ENCODE measurements at regions not wholly inside any gene's neighbourhood (a gene's known extent, or its start where the extent isn't known, plus 50 kb on each side); places are given as distances from the start of the nearest gene placed in this dataset.
"Not testable (repeated sequence)": the region's sequence is repeated elsewhere in the genome, so short reads cannot be mapped to it uniquely, and the experiment has no call there.

DNA sequence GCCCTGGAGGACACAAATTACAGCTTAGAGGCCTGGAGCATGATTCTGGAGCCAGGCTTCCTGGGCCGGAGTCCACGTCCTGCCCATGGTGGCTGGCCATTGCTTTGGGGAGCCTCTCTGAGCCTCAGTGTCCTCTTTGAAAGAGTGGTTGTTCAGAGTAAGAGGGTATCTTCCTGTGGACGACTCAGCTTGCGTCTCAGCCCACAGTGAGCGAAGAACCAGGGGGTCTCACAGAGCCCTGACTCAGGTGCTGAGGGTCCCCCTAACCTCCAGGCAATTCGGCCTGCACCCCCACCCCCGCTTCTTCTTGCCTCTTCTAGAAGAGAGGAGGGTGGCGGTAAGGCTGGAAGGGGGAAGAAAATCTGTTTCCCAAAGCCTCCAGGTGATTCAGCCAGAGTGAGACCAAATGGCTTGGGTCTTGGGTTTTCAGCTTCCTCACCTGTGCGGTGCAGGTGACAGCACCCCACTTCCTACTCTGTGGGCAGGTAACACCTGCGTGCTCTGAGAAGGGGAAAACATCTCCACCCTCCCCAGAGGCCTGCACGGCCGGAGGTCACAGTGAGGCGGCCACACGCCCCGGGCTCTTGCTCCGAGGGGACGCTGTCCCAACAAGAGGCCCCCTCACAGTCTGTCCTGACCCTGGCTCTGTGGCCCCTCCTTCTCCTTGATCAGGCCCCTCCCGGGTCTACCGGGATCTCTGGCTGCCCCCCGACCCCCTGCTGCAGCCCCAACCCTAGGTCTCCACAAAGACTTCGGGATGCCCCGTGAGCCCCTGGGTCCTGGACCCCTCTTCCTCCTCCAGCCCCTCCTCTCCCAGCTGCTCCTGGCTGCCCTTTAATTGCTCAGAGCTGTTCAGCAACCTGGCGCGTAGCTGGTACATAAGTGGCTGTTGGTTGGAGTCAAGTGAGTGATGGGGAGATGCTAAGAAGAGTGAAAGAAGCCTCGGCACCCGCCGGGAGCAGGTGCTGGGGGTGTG is 119.2 kb downstream of the METRNL start:
- intact Hi-C loops (cut with DNase I), result no loop called here
- DNase-seq, result peak in 11 of 42 donors; percentile 1 to 29 (median 9)

DNA sequence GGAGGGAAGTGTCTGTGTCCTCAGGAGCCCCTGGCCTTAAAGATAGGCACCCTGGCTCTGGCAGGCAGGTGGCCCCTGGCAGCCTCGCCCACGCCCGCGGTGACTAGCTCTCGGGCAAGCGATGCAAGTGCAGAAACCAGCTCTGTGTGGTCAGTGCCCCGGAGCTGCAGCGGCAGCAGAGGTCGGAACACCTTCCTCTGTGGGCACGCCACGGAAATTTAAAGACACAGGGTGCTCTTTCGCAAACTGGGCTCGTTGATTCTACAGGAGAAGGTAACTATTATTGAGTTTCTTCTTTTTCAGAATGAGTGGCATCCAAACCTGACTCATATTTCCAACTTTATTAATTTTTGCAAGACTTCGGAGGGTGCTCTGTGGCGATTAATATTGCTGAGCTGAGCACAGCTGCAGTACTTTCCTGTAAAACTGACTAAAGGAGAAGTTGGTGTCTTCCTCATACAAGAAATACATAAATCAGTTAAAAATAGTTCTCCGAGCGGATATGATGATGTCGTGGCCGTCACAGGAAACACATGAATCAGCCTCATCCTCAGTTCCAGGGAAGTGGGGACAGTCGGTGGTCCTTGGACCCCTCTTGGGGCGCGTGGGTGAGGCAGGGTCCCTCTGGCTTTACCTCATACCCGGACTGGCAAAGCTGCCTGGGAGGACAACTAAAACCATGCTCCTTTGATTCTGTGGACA is 120.2 kb downstream of the METRNL start:
- DNase-seq, result peak in 17 of 42 donors; percentile 1 to 58 (median 22)
- intact Hi-C loops (cut with DNase I), result no loop called here

DNA sequence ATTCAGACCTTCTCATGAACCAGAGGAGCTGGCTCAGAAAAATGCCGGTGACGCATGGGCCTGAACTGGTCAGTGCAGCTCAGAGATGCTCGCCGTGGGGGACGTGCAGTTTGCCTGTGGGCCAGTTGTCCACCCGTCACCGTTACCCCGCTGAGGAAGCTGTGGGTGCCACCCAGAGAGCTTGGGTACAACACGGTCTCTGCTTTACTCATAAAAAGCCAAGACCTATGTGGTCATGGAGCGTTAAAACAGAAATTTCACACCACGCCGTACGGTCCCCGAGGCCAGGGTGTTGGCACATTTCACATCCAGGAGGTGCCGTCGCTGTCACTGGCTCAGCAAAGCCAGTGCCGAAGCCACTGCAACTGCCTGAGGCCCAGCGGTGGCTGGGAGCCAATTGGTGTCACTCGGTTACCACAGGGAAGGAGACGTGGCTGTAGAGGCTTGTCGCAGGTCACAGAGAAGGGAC is 120.9 kb downstream of the METRNL start:
- DNase-seq, result peak in 19 of 42 donors; percentile 2 to 46 (median 23)

DNA sequence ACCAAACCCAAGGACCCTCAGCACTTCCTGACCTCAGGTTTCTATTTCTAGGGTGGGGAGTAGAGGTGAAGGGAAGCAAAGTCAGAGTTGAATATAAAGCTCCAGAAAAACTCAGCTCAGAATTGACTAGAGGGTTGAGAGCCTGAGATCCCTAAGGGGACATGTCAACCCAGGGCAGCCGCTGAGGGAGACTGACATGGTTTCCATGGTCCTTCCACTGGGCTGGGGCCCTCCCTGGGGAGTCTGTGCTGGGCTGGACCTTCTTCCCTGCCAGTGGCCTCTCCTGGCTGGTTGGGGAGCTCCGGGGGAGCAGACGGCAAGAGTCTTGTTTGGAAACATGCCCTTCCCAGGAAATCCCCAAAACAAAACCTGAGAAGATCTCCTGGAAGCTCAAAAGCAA is 121.3 kb downstream of the METRNL start:
- peak in 13 of 42 donors; percentile 1 to 32 (median 7) for DNase-seq
- intact Hi-C loops (cut with DNase I), result no loop called here

More for the DNA sequence above, 120.9 kb downstream of the METRNL start:
- intact Hi-C loops (cut with DNase I), result no loop called here

DNA sequence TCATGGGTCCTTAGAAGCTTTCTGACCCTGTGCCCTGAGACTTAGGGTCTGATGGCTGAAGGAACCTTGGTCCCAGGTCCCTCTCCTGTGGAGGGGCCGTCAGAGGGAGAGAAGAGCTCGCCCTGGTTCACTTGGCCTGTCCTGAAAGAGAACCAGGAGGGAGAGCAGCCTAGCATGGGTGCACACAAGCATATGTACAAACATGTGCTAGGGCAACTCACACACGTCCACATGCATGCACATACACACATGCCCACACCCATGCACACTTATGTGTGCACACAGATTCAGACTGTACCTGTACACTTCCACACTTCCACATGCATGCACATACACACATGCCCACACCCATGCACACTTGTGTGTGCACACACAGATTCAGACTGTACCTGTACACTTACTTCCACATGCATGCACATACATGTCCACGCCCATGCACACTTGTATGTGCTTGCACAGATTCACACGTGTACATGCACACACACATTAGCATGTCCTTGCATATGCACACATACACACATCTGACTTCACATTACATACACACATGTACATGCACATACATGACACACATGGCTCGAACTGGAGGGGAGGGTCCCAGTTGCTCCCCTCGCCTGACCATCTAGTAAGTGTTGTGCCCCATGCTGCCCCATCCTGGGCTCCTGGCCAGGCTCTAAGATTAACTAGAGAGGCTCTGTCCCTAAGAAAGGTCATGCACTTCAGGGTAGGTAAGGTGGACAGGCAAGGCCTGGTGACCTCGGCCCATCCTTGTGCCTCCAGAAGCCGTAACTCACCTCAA is 122.0 kb downstream of the METRNL start:
- intact Hi-C loops (cut with DNase I), result no loop called here
- peak in 15 of 42 donors; percentile 0 to 23 (median 6) for DNase-seq

DNA sequence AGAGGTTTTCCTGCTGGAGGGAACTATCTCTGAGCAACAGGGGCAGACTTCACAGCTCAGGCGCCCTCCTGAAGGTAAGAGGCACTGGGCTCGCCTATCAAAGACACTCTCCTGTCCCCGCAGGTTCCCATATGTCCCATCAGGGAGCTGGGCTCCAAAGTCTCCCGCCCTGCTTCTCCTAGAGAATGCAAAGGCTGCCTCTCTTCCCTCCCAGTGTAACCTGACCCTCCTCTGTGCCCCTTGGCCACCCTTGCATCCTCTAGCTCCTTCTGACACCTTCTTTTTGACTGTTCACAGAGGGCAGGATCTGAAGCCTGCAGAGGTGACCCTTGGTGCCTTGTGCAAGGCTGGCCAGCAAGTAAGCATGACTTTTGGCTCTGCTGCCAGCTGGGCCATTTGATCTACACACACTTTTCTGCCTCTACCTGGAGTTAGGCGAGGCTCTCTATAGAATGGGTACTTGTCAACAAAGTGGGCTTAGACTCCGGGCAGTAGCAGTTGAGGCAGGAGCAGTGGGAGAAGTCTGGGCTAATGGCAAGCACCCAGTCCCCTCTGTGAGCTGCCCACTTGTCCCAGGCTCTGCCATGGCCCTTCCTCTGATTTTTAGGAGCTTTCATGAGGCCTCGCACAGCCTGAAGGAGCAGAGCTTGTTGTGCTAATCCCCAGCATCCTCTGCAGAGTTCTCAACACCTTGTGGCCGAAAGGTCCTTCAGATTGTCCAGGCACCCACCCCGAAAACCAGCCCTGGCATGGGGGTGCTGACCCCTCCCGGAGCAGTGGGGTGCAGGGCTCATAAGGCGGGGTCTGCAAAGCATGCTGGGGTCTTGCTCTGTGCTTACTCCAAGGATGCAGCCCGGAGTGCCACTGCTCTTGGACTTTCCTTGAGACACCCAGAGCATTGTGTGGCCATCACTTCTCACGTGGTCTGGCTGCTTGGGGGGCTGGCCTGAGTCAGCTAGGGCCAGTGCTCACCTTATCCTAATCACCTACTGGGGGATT is 122.9 kb downstream of the METRNL start:
- intact Hi-C loops (cut with DNase I), result no loop called here
- DNase-seq, result peak in 18 of 42 donors; percentile 0 to 31 (median 11)

DNA sequence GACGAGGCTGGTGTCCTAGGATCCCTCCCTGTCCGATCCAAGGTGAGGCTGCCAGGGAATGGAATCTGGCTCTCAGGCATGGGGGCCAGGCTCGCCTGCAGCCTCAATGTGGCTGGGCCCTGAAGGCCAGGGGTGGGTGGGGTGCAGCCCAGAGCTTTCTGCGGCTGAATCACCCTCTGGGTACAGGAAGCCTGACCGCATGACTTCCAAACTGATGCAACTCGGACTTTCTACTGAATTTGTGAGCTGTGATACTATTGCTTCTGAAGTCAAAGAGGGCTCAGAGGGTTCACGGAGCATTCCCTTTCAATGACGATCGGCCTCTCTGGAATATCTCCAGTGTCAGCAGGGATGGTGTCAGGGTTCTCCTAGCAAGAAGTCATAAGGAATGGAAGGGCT is 123.7 kb downstream of the METRNL start:
- intact Hi-C loops (cut with DNase I), result no loop called here
- peak in 23 of 42 donors; percentile 1 to 59 (median 28) for DNase-seq

DNA sequence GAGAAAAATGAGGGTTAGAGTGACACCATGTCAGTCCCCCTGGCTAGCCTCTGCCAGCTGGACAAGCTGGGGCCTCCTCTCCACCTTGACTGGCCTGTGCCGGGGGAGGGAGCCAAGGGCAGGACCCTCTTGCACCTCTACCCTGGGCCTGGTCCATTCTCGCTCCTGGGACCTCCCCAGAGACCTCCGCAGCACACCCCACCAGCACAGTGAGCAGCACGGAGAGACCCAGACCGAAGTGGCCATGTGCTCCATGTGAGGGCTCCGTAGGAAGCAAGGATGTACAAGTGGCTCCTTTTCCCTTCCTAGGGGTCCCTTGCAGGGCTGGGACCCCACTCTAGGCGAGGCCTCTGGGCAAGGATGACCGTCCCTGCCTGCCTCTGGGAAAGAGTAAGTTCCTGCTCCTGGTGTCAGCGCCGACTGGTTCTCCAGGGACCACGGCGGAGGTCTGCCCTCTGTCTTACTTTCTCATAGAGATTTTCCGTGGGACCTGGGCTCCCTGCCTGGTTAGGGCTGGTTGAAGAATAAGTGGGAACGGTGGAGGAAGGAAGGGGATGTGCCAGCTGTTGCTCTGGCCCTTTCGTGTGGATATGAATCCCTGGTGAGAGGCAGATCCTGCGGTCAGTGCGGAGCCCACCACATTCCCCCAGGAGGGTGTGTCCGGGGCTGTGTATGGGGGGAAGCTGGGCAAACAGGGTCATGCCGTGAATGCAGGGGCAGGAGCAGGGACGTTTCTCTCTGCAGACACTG is 124.2 kb downstream of the METRNL start:
- DNase-seq, result peak in 19 of 42 donors; percentile 1 to 40 (median 13)
- intact Hi-C loops (cut with DNase I), result no loop called here

DNA sequence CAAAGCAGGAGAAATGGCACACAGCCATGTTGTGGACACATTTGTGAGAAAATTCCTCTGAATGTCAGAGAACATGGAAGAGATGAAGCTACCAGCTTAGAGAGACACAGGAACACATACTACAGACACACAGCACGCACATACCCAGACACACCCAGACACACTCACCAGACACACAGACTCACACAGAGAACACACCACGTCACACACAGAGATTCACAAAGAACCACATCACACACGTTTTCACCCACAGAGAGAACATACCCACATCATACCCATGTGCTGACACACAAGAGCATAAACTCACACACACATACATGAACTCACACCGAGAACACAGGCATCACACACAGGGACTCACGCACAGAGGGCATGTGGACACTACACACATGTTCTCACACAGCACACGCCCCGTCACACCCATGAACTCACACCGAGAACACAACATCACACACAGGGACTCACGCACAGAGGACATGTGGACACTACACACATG is 124.9 kb downstream of the METRNL start:
- DNase-seq, result peak in 7 of 42 donors; percentile 3 to 10 (median 4)
- intact Hi-C loops (cut with DNase I), result no loop called here

DNA sequence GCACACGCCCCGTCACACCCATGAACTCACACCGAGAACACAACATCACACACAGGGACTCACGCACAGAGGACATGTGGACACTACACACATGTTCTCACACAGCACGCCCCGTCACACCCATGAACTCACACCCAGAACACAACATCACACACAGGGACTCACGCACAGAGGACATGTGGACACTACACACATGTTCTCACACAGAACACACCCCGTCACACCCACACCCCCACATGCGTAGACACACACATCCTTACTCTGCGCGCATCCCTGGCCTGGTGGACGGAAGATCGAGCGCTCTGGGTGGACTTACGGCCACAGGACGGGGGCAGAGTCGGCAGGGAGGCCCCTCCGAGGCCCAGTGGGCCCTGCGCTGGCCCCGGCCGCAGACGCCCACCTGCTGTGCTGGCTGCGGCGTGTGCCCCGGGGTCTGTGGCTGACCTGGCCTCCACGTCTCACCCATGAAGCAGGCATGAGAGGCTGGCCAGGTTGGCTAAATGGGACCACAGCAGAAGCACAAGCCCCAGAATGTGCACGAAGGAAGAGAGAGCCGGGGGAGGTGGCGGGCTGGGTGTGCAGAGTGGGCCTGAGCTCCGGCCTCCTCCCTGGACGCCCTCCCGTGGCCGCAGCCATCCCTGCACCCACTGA is 125.5 kb downstream of the METRNL start:
- DNase-seq, result peak in 9 of 42 donors; percentile 1 to 26 (median 9)
- intact Hi-C loops (cut with DNase I), result not testable (repeated sequence)

DNA sequence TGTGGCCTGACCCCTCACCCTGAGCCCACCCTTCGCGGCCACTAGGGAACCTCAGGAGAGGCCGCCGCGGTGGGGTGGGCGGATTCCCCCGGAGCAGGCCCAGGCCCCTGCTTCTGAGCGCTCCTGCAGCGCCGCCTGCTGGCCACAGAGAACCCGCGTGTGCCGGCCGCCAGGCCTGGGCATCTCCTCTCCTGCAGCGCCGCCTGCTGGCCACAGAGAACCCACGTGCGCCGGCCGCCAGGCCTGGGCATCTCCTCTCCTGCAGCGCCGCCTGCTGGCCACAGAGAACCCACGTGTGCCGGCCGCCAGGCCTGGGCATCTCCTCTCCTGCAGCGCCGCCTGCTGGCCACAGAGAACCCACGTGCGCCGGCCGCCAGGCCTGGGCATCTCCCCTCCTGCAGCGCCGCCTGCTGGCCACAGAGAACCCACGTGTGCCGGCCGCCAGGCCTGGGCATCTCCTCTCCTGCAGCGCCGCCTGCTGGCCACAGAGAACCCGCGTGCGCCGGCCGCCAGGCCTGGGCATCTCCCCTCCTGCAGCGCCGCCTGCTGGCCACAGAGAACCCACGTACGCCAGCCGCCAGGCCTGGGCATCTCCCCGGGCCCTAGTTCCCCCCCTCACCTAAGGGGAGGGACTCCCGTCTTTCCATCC is 126.1 kb downstream of the METRNL start:
- intact Hi-C loops (cut with DNase I), result not testable (repeated sequence)

DNA sequence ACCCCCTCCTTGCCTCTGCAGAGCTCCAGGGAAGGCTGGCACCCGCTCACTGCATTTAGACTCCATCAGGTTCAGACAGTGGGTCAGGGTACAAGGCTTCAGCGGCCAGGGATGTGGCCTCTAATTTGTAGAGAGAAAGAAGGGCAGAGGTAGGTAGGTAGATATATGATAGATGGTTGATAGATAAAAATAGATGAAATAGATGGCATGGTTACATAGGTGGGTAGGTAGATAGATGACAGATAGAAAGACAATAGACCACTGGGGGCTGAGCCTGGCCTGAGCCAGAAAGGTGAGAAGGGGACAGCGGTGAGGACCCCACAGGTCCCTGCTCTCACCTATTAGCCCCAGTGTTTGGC is 126.6 kb downstream of the METRNL start:
- intact Hi-C loops (cut with DNase I); DNase-seq: not testable (repeated sequence)

More for the DNA sequence above, 126.1 kb downstream of the METRNL start:
- DNase-seq, result peak in 22 of 42 donors; percentile 1 to 79 (median 34)

DNA sequence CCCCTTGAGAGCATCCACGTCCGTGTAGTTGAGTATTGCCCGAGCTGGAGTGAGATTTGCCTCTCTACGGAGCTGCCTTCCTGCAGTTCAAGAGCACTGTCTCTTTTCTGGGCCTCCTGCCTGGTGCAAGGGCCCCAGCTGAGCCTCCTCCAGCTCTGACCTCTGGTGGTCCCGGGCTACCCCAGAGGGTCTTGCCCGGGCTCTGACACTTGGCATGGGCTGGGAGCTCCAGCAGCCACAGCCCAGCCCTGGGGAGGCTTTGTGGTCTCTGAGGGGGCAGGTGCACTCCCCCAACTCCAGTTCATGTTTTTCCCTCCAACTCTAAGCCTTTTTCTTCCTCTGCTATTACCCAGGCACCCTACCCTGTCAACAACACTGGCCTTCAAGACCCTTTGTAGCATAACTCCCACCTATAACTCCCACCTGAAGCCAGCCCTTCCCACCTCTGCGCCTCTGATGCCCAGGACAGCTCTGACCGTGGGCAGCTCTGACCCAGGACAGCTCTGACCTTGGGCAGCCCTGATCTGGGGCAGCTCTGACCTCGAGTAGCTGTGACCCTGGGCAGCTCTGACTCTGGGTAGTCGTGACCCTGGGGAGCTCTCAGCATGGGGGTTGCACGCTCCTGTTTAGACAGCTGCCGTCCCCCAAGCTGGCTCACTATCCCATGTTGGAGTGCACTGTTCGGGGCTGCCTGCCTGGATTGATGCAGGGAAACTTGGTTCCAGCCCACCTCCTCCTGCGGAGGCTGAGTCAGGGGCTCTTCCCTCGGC is 127.6 kb downstream of the METRNL start:
- peak in 7 of 42 donors; percentile 0 to 32 (median 4) for DNase-seq
- intact Hi-C loops (cut with DNase I), result not testable (repeated sequence)

DNA sequence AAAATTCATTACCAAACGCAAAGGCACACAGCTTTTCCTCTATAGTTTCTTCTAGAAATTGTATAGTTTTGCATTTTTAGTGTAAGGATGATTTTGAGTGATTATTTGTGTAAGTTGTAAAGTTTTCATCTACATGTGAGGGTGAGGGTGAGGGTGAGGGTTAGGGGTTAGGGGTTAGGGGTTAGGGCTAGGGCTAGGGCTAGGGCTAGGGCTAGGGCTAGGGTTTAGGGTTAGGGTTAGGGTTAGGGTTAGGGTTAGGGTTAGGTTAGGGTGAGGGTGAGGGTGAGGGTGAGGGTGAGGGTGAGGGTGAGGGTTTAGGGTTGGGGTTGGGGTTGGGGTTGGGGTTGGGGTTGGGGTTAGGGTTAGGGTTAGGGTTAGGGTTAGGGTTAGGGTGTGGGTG is 167.6 kb downstream of the METRNL start:
- peak in 12 of 42 donors; percentile 2 to 43 (median 22) for DNase-seq
- intact Hi-C loops (cut with DNase I), result not testable (repeated sequence)
